ENCODE measurements at regions not wholly inside any gene's neighbourhood (a gene's known extent, or its start where the extent isn't known, plus 50 kb on each side); places are given as distances from the start of the nearest gene placed in this dataset.

DNA sequence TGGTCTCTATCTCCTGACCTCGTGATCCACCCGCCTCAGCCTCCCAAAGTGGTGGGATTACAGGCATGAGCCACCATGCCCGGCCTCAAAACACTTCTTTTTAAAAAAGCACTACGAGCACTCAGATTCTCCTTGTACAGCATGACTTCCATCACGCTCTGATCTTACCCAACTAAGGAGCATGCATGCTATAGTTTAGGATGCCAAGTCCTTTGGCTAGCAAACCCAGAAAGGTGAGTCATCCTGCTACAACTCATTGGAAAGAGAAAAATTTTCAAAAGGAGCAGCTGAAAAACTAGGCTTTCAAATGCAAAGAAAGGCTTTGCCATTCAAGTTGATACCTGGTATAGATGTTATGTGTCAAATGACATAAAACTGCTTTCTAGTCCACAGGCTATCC lies 70.3 kb upstream of the PRICKLE2 start:
- TF ChIP-seq, protein P1, sequence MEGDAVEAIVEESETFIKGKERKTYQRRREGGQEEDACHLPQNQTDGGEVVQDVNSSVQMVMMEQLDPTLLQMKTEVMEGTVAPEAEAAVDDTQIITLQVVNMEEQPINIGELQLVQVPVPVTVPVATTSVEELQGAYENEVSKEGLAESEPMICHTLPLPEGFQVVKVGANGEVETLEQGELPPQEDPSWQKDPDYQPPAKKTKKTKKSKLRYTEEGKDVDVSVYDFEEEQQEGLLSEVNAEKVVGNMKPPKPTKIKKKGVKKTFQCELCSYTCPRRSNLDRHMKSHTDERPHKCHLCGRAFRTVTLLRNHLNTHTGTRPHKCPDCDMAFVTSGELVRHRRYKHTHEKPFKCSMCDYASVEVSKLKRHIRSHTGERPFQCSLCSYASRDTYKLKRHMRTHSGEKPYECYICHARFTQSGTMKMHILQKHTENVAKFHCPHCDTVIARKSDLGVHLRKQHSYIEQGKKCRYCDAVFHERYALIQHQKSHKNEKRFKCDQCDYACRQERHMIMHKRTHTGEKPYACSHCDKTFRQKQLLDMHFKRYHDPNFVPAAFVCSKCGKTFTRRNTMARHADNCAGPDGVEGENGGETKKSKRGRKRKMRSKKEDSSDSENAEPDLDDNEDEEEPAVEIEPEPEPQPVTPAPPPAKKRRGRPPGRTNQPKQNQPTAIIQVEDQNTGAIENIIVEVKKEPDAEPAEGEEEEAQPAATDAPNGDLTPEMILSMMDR (IDR thresholded peaks at IDR 0.05): no peak
- no peak for TF ChIP-seq POLR2A (IDR thresholded peaks at IDR 0.05)
